Fibroblast of lung (primary cell): ENCODE measurements at regions not wholly inside any gene's neighbourhood (a gene's known extent, or its start where the extent isn't known, plus 50 kb on each side); places are given as distances from the start of the nearest gene placed in this dataset.

Experiments
- DNase-seq, 2 donors: peaks; one replicate each; pipeline versions ENCODE4 v3.0.0 to v3.0.0-alpha.2; 2010; ENCODE audit warnings: low read depth in 2 of 2
- H2AFZ ChIP-seq: 2 replicates; pipeline ENCODE4 v1.5.1; 2012; ENCODE audit warnings: low read length, control low read depth, inconsistent platforms
- H3K27ac ChIP-seq: 2 replicates; pipeline ENCODE4 v1.5.1; 2011; ENCODE audit warnings: low read length, control low read depth; ENCODE audit not compliant: insufficient read depth
- H3K27me3 ChIP-seq: 2 replicates; pipeline ENCODE4 v1.5.1; 2011; ENCODE audit warnings: mild to moderate bottlenecking, low read length; ENCODE audit not compliant: control insufficient read depth, insufficient read depth
- H3K36me3 ChIP-seq: 2 replicates; pipeline ENCODE4 v1.5.1; 2011; ENCODE audit warnings: low read length; ENCODE audit not compliant: control insufficient read depth, insufficient read depth
- H3K4me1 ChIP-seq: 2 replicates; pipeline ENCODE4 v1.5.1; 2011; ENCODE audit warnings: low read length; ENCODE audit not compliant: control insufficient read depth, insufficient read depth; ENCODE audit errors: extremely low read depth
- H3K4me2 ChIP-seq: 2 replicates; pipeline ENCODE4 v1.5.1; 2011; ENCODE audit warnings: low read length, control low read depth; ENCODE audit not compliant: insufficient read depth; ENCODE audit errors: extremely low read depth
- H3K4me3 ChIP-seq, 4 experiments: fragments of 200-600 bp in 1 of 4; sonication (generic) in 1 of 4; replicated peaks in 1 of 4; 2 replicates each; pipeline ENCODE4 v1.5.1; 2011 to 2016; ENCODE audit warnings: low read length in 4 of 4, low read depth in 3 of 4, mild to moderate bottlenecking in 3 of 4, control low read depth in 2 of 4, inconsistent platforms in 1 of 4, mixed read lengths in 1 of 4; ENCODE audit not compliant: insufficient read depth in 1 of 4; ENCODE audit errors: control extremely low read depth in 1 of 4
- H3K79me2 ChIP-seq: 2 replicates; pipeline ENCODE4 v1.5.1; 2012; ENCODE audit warnings: mild to moderate bottlenecking, low read length, inconsistent platforms; ENCODE audit not compliant: control insufficient read depth, insufficient read depth
- H3K9ac ChIP-seq: 2 replicates; pipeline ENCODE4 v1.5.1; 2011; ENCODE audit warnings: mild to moderate bottlenecking, low read length, control low read depth; ENCODE audit not compliant: insufficient read depth
- H3K9me3 ChIP-seq: 2 replicates; pipeline ENCODE4 v1.5.1; 2012; ENCODE audit warnings: low read depth, low read length; ENCODE audit not compliant: control insufficient read depth, insufficient read depth
- H4K20me1 ChIP-seq: 2 replicates; pipeline ENCODE4 v1.5.1; 2011; ENCODE audit warnings: low read length; ENCODE audit not compliant: control insufficient read depth, insufficient read depth; ENCODE audit errors: extremely low read depth
- EZH2 ChIP-seq: IDR thresholded peaks from 2 replicates; pipeline ENCODE4 v1.5.1; 2012; ENCODE audit warnings: low read length, control low read depth, mild to moderate bottlenecking; ENCODE audit errors: missing control alignments
- TF ChIP-seq, protein P1 (sequence below), 2 donors: IDR thresholded peaks in 1 of 2; conservative IDR thresholded peaks in 1 of 2; 1 replicate in 1 of 2; 2 replicates in 1 of 2; pipeline ENCODE4 v1.5.1; 2011 to 2012; ENCODE audit warnings: low read length in 2 of 2, control low read depth in 1 of 2, inconsistent platforms in 1 of 2, low read depth in 1 of 2, mild to moderate bottlenecking in 1 of 2

- no peak overlapping the region for H2AFZ ChIP-seq
- DNase-seq = no peak
- TF ChIP-seq, protein P1, sequence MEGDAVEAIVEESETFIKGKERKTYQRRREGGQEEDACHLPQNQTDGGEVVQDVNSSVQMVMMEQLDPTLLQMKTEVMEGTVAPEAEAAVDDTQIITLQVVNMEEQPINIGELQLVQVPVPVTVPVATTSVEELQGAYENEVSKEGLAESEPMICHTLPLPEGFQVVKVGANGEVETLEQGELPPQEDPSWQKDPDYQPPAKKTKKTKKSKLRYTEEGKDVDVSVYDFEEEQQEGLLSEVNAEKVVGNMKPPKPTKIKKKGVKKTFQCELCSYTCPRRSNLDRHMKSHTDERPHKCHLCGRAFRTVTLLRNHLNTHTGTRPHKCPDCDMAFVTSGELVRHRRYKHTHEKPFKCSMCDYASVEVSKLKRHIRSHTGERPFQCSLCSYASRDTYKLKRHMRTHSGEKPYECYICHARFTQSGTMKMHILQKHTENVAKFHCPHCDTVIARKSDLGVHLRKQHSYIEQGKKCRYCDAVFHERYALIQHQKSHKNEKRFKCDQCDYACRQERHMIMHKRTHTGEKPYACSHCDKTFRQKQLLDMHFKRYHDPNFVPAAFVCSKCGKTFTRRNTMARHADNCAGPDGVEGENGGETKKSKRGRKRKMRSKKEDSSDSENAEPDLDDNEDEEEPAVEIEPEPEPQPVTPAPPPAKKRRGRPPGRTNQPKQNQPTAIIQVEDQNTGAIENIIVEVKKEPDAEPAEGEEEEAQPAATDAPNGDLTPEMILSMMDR (conservative IDR thresholded peaks at IDR 0.05 in 1 of 2, IDR thresholded peaks at IDR 0.05 in 1 of 2; ENCODE audit: low read depth in 1 of 2, low read length in 2 of 2) = no peak
- no peak for TF ChIP-seq EZH2
- no peaks in the 10 kb centered on the region for H4K20me1 ChIP-seq
- no peak overlapping the region for H3K9ac ChIP-seq
- no peaks in the 10 kb centered on the region for H3K27me3 ChIP-seq
- H3K9me3 ChIP-seq = no peaks in the 10 kb centered on the region
- no peaks in the 10 kb centered on the region for H3K4me1 ChIP-seq
- no peak overlapping the region for H3K27ac ChIP-seq
- no peak overlapping the region for H3K4me2 ChIP-seq
- no peaks in the 10 kb centered on the region for H3K79me2 ChIP-seq
- no peaks in the 10 kb centered on the region for H3K36me3 ChIP-seq
- H3K4me3 ChIP-seq = no peak overlapping the region
Observed at GRCh38 chr7:138386821-138387220, 73.2 kb upstream of the TRIM24 start.

DNA sequence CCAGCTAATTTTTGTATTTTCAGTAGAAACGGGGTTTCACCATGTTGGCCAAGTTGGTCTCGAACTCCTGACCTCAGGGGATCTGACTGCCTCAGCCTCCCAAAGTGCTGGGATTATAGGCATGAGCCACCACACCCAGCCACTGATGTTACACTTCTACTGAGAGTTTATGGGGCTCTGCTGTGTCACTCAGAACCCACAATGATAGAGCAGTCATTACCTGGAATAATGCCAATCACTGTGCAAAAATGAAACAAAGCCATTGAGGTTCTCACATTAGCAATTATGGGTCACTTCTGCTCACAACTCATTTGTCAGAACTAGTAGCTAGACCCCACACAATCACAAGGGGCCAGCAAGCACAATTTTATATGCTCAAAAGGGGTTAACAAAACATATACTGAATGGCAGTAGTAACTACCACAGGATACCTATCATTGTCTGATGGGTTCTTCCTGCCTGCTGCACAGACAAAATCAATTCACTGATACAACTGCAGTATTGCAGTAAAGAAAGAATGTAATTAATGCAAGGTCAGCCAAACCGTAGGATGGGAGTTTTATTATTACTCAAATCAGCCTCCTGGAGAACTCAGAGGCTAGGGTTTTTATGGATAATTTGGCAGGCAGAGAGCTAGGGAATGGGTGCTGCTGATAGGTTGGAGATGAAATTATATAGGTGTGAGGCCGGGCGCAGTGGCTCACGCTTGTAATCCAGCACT is 72.1 kb upstream of the TRIM24 start:
- no peak overlapping the region for H3K4me3 ChIP-seq
- no peaks in the 10 kb centered on the region for H4K20me1 ChIP-seq
- no peaks in the 10 kb centered on the region for H3K79me2 ChIP-seq
- H3K9me3 ChIP-seq = no peaks in the 10 kb centered on the region
- H3K27ac ChIP-seq = no peak overlapping the region
- TF ChIP-seq EZH2 = no peak
- TF ChIP-seq, protein P1 (conservative IDR thresholded peaks at IDR 0.05 in 1 of 2, IDR thresholded peaks at IDR 0.05 in 1 of 2; ENCODE audit: low read depth in 1 of 2, low read length in 2 of 2) = no peak
- H3K36me3 ChIP-seq = no peaks in the 10 kb centered on the region
- no peak for DNase-seq
- H3K27me3 ChIP-seq = no peaks in the 10 kb centered on the region
- H3K9ac ChIP-seq = no peak overlapping the region
- H3K4me1 ChIP-seq = no peaks in the 10 kb centered on the region
- no peak overlapping the region for H3K4me2 ChIP-seq
- no peak overlapping the region for H2AFZ ChIP-seq

DNA sequence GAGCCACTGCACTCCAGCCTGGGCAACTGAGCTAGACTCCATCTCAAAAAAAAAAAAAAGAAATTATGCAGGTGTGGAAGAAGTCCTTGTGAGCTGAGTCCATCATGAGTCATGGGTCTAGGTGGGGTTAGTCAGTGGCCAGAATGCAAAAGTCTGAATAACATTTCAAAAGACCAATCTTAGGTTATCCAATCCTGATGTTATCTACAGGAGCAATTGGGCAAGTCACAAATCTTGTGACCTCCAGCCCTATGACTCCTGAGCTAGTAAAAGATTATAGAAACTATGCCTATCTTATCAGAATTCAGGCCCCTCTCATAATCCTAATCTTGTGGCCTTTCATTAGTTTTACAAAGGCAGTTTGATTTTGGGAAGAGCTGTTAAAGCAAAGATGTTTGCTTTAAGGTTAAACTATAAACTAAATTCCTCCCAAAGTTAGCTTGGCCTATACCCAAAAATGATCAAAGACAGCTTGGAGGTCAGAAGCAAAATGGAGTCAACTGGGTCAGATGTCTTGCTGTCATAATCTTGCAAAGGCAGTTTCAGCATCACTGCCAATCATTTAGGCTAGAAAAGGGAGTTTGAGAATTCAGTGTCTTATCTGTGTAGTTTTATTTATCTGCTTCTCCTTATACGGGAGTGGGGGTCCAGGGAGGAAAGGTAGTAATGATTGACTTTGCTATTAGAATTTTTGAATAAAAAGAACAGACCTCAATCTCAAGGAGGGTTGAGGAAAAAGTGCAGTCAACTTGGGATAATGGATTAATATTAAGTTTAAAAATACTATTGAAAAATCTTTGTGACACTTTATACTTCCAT is 71.2 kb upstream of the TRIM24 start:
- Histone ChIP-seq H2AFZ (no peak overlapping the region), H3K4me1 (no peaks in the 10 kb centered on the region), H4K20me1 (no peaks in the 10 kb centered on the region), H3K36me3 (no peaks in the 10 kb centered on the region), H3K79me2 (no peaks in the 10 kb centered on the region), H3K4me3 (no peak overlapping the region), H3K4me2 (no peak overlapping the region), H3K27ac (no peak overlapping the region), H3K27me3 (no peaks in the 10 kb centered on the region), H3K9ac (no peak overlapping the region), H3K9me3 (no peaks in the 10 kb centered on the region)
- DNase-seq = no peak
- no peak for TF ChIP-seq EZH2
- TF ChIP-seq, protein P1 (conservative IDR thresholded peaks at IDR 0.05 in 1 of 2, IDR thresholded peaks at IDR 0.05 in 1 of 2; ENCODE audit: low read depth in 1 of 2, low read length in 2 of 2) = no peak
